AG10803 (cell line): ENCODE measurements at regions not wholly inside any gene's neighbourhood (a gene's known extent, or its start where the extent isn't known, plus 50 kb on each side); places are given as distances from the start of the nearest gene placed in this dataset.
A peak's percentile ranks its signal among the peaks of the same experiment; 100 is the strongest.

Experiments used
- DNase-seq: peaks from one replicate; pipeline ENCODE4 v3.0.0; 2010; ENCODE audit warnings: low read depth
- H3K4me3 ChIP-seq: 2 replicates; pipeline ENCODE4 v1.5.1; 2011; ENCODE audit warnings: mild to moderate bottlenecking, low read length, control low read depth
- TF ChIP-seq, protein P1 (sequence below): conservative IDR thresholded peaks from 2 replicates; pipeline ENCODE4 v1.5.1; 2011; ENCODE audit warnings: mild to moderate bottlenecking, low read length, control low read depth, inconsistent platforms

GRCh38 chr20:39111359-39112177 is 149.4 kb downstream of the DHX35 start:
- DNase-seq, result no peak
- TF ChIP-seq, protein P1, sequence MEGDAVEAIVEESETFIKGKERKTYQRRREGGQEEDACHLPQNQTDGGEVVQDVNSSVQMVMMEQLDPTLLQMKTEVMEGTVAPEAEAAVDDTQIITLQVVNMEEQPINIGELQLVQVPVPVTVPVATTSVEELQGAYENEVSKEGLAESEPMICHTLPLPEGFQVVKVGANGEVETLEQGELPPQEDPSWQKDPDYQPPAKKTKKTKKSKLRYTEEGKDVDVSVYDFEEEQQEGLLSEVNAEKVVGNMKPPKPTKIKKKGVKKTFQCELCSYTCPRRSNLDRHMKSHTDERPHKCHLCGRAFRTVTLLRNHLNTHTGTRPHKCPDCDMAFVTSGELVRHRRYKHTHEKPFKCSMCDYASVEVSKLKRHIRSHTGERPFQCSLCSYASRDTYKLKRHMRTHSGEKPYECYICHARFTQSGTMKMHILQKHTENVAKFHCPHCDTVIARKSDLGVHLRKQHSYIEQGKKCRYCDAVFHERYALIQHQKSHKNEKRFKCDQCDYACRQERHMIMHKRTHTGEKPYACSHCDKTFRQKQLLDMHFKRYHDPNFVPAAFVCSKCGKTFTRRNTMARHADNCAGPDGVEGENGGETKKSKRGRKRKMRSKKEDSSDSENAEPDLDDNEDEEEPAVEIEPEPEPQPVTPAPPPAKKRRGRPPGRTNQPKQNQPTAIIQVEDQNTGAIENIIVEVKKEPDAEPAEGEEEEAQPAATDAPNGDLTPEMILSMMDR, result no peak
- H3K4me3 ChIP-seq, result no peak overlapping the region

- H3K4me3 ChIP-seq, result no peak overlapping the region
- TF ChIP-seq, protein P1, result no peak
- DNase-seq, result no peak
Observed at GRCh38 chr20:39110819-39111136, 148.6 kb downstream of the DHX35 start.

DNA sequence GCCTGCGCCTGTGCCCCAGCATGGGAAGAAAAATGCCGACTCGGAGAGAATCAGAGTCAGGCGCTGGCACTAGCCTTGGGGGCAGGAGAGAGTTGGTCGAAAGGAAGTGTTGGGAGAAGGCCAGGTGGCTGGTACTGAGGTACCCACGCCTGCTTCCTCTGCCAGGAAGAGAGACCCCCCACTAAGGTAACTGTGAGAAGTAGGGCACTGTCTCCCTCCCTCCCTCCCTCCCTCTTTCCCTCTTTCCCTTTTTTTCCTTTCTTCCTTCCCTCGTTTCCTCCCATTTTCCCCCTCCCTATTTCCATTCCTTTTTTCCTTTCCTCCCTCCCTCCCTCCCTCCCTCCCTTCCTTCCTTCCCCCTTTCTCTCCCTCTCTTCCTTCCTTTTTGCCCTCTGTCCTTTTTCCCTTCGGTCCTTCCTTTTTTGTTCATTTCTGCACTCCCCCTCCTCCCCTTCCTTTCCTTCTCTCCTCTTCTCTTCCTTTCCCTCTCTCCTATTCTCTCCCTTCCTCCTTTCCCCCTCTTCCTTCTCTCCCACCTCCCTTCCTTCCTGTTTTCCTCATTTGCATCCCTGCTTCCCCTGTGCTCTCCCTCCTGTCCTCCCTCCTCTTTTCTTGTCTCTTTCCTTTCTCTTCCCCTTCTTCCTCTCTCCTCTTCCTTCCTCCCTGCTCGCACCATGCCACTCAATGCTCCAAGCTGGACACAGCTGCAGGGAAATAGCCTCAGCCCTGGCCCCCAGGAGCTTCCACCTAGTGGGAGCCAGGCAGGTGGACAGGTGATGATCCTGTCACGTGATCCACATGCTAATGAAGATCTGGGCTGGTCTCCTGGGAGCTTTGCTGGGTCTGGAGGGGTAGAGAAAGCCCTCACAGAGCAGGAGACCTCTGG is 148.0 kb downstream of the DHX35 start:
- TF ChIP-seq, protein P1, result no peak
- no peak for DNase-seq
- H3K4me3 ChIP-seq, result no peak overlapping the region

DNA sequence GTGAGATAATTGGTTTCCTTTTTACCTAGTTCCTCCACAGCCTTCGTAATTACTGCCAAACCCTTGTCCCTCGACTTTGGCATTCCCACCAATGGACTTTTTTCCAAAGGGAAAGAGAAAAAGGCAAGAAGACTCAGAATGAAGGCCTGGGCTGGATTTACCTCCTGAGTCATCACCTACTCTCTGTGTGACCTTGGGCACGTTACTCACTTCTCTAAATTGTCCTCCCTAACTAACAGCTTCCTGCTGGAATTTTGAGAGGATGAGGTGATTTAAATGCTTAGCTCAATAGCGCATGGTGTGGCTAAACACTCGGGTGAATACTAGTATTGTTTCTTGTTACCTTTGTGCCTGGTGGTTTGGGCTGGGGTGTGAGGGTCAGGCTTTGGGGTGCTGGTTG is 146.6 kb downstream of the DHX35 start:
- peak; percentile 31 for DNase-seq
- TF ChIP-seq, protein P1, result no peak
- H3K4me3 ChIP-seq, result no peak overlapping the region

- no peak overlapping the region for H3K4me3 ChIP-seq
- TF ChIP-seq, protein P1, result no peak
- peak; percentile 32 for DNase-seq
Observed at GRCh38 chr20:39107741-39108140, 145.6 kb downstream of the DHX35 start.

GRCh38 chr20:39106791-39107190 is 144.6 kb downstream of the DHX35 start:
- TF ChIP-seq, protein P1, result no peak

More at GRCh38 chr20:39106791-39107190, 144.6 kb downstream of the DHX35 start:
- DNase-seq, result no peak
- no peak overlapping the region for H3K4me3 ChIP-seq
